Body of pancreas (tissue), 4 donors: ENCODE measurements at regions not wholly inside any gene's neighbourhood (a gene's known extent, or its start where the extent isn't known, plus 50 kb on each side); places are given as distances from the start of the nearest gene placed in this dataset.

Experiments used
- ATAC-seq: fragments of 150-250 bp; one replicate; pipeline ENCODE4 v1.9.1; 2016
- DNase-seq, 4 donors: peaks; one replicate each; pipeline ENCODE4 v3.0.0-alpha.2; 2019
- H3K27ac ChIP-seq, 4 donors: fragments of 200-600 bp; sonication (generic); 1 replicate in 3 of 4; 2 replicates in 1 of 4; pipeline versions ENCODE4 v1.5.1 to v1.6.1; 2016 to 2019; ENCODE audit warnings: mild to moderate bottlenecking in 1 of 4, mixed read lengths in 1 of 4, moderate library complexity in 1 of 4
- H3K27me3 ChIP-seq, 2 donors: fragments of 200-600 bp; sonication (generic); one replicate each; pipeline ENCODE4 v1.6.0; 2016; ENCODE audit warnings: mild to moderate bottlenecking in 1 of 2
- H3K36me3 ChIP-seq, 2 donors: fragments of 200-600 bp; sonication (generic); replicated peaks in 1 of 2; 2 replicates each; pipeline ENCODE4 v1.5.1; 2016; ENCODE audit warnings: low read depth in 2 of 2; ENCODE audit not compliant: insufficient read depth in 1 of 2
- H3K4me1 ChIP-seq: fragments of 200-600 bp; sonication (generic); one replicate; pipeline ENCODE4 v1.6.0; 2016
- H3K4me3 ChIP-seq, 2 donors: fragments of 200-600 bp; sonication (generic); 1 replicate in 1 of 2; 2 replicates in 1 of 2; pipeline ENCODE4 v1.5.1; 2016 to 2019
- H3K9me3 ChIP-seq, 3 donors: fragments of 200-600 bp; sonication (generic); 1 replicate in 2 of 3; 2 replicates in 1 of 3; pipeline ENCODE4 v1.5.1; 2016
- POLR2A ChIP-seq, 3 donors: fragments of 450-650 bp; IDR thresholded peaks; one replicate each; pipeline ENCODE4 v1.6.1; 2016; ENCODE audit warnings: antibody characterized with exemption in 3 of 3, mild to moderate bottlenecking in 2 of 3
- WGBS, 2 donors: methylation state at CpG; one replicate each; pipeline ENCODE4 v1.1.5; 2017; 5-methylcytosine and 5-hydroxymethylcytosine counted together
- intact Hi-C: fragments of 100-400 bp; cut with DNase I; formaldehyde crosslinking; loops from one replicate; pipeline ENCODE4 v1.15.1; 2023
- TF ChIP-seq, protein P1 (sequence below), 7 experiments: fragments of 450-650 bp in 4 of 7; fragments of 200-600 bp in 3 of 7; sonication (generic) in 3 of 7; IDR thresholded peaks; one replicate each; pipeline ENCODE4 v1.5.1; 2016 to 2019; ENCODE audit warnings: antibody characterized with exemption in 7 of 7

DNA sequence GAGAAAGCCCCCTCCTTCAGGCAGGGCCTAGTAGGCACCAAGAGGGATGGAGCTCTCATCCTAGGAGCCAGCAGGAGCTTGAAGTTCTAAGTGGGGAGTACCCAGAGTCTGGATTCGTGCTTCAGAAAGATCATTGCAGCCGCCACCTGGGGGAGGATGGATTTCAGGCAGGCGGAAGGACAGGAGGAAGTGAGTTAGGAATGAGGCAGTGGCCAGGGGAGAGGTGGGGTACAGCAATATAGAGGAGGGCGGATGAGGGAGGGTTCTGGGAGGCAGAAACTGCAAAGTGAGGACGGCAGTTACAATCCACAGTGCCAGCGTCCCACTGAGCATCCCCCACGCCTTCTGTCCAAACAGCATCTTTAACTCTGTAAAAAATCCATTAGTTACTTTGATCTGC is 65.2 kb upstream of the LINGO1 start:
- no peak overlapping the region for H3K4me3 ChIP-seq
- H3K9me3 ChIP-seq = no peaks in the 10 kb centered on the region
- H3K27ac ChIP-seq = no peak overlapping the region
- ATAC-seq (no peak), DNase-seq (no peak)
- H3K27me3 ChIP-seq = no peaks in the 10 kb centered on the region
- intact Hi-C loops = no loop called here
- no peaks in the 10 kb centered on the region for H3K36me3 ChIP-seq
- no peaks in the 10 kb centered on the region for H3K4me1 ChIP-seq
- 47 to 53% methylated on average over 7 of the region's 7 CpGs for WGBS, 2 donors
- TF ChIP-seq, protein P1, sequence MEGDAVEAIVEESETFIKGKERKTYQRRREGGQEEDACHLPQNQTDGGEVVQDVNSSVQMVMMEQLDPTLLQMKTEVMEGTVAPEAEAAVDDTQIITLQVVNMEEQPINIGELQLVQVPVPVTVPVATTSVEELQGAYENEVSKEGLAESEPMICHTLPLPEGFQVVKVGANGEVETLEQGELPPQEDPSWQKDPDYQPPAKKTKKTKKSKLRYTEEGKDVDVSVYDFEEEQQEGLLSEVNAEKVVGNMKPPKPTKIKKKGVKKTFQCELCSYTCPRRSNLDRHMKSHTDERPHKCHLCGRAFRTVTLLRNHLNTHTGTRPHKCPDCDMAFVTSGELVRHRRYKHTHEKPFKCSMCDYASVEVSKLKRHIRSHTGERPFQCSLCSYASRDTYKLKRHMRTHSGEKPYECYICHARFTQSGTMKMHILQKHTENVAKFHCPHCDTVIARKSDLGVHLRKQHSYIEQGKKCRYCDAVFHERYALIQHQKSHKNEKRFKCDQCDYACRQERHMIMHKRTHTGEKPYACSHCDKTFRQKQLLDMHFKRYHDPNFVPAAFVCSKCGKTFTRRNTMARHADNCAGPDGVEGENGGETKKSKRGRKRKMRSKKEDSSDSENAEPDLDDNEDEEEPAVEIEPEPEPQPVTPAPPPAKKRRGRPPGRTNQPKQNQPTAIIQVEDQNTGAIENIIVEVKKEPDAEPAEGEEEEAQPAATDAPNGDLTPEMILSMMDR (IDR thresholded peaks at IDR 0.05) = no peak
- TF ChIP-seq POLR2A (IDR thresholded peaks at IDR 0.05) = no peak

DNA sequence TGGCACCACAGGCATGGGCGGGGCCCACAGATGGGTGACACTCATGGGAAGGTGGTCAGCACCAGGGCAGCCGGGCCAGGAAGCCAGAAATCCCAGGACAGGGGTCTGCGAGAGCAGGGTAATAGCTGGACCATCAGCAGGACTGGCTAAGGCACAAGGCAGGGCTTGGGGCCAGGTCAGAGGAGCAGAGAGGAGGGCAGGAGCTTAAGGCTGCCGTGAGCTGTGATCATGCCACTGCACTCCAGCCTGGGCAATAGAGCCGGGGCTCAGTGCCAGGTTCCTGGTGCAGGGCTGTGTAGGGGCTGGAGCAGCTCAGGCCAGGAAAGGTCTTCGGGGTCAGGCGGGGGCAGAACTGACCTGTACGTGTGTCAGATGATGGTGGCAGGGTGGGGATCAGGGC is 64.2 kb upstream of the LINGO1 start:
- no peak for DNase-seq

DNA sequence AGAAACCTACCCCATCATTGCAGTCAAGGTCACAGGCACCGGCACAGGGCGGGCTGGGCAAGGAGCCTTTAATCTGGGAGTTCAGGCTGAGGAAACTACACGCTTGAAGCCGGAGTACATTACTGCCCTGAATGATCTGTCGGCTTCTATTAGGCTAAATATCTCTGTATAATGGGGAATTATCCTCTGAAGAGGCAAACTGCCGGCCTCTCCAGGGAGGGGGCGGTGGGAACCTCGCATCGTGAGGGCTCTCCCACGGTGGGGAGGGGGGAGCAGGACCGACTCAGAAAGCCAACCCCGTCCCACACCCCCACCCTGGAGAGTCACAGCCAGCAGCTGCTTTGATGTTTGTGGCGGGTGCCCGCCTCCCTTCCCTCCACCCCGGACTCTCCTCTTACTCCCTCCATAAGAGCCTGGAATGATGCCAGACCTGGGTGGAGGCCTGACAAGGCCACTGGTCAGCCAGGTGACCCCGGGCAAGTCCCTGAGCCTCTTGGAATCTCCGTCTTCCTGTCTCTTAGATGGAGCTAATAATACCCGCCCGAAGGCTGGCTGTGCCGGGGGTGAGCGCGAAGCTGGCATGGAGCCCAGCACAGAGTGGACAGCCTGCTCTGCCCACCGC is 63.4 kb upstream of the LINGO1 start:
- intact Hi-C loops = no loop called here
- Histone ChIP-seq H3K4me1 (no peaks in the 10 kb centered on the region), H3K27ac (no peak overlapping the region), H3K9me3 (no peaks in the 10 kb centered on the region), H3K4me3 (no peak overlapping the region), H3K27me3 (no peaks in the 10 kb centered on the region), H3K36me3 (no peaks in the 10 kb centered on the region)
- no peak for TF ChIP-seq POLR2A (IDR thresholded peaks at IDR 0.05)
- TF ChIP-seq, protein P1 (IDR thresholded peaks at IDR 0.05) = no peak
- DNase-seq = peak in 1 of 4 donors; percentile 16
- ATAC-seq = no peak
- WGBS, 2 donors = 21 to 22% methylated on average over 21 to 23 of the region's 23 CpGs

More for the DNA sequence above, 64.2 kb upstream of the LINGO1 start:
- Histone ChIP-seq H3K4me1 (no peaks in the 10 kb centered on the region), H3K4me3 (no peak overlapping the region), H3K27ac (no peak overlapping the region), H3K36me3 (no peaks in the 10 kb centered on the region), H3K9me3 (no peaks in the 10 kb centered on the region), H3K27me3 (no peaks in the 10 kb centered on the region)
- 67 to 76% methylated on average over 8 of the region's 8 CpGs for WGBS, 2 donors
- intact Hi-C loops = no loop called here
- no peak for TF ChIP-seq POLR2A (IDR thresholded peaks at IDR 0.05)
- TF ChIP-seq, protein P1 (IDR thresholded peaks at IDR 0.05) = no peak
- no peak for ATAC-seq

DNA sequence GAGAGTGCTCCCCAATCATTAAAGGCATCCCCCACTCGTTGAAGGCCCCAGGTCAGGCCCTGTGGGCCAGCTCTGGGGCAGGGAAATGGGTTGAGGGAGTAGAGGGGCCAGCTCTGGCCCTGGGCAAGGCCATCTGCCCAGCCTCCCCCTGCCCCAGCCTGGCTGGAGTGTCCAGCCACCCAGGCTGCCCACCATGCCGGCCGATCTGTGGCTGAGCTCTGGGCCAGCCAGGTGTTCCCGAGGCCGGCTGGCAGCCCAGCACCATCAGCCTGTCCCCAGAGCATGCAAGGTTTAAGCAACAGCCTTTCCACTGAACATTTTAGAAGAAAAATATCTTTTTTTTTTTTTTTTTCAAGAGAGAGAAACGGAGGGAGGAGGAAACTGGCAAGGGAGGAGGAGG is 62.8 kb upstream of the LINGO1 start:
- Histone ChIP-seq H3K9me3 (no peaks in the 10 kb centered on the region), H3K4me3 (no peak overlapping the region), H3K27ac (no peak overlapping the region), H3K27me3 (no peaks in the 10 kb centered on the region), H3K4me1 (no peaks in the 10 kb centered on the region), H3K36me3 (no peaks in the 10 kb centered on the region)
- WGBS, 2 donors = 49 to 50% methylated on average over 5 to 6 of the region's 6 CpGs
- DNase-seq (no peak), ATAC-seq (no peak)
- no peak for TF ChIP-seq POLR2A (IDR thresholded peaks at IDR 0.05)
- TF ChIP-seq, protein P1 (IDR thresholded peaks at IDR 0.05) = no peak
- intact Hi-C loops = no loop called here

DNA sequence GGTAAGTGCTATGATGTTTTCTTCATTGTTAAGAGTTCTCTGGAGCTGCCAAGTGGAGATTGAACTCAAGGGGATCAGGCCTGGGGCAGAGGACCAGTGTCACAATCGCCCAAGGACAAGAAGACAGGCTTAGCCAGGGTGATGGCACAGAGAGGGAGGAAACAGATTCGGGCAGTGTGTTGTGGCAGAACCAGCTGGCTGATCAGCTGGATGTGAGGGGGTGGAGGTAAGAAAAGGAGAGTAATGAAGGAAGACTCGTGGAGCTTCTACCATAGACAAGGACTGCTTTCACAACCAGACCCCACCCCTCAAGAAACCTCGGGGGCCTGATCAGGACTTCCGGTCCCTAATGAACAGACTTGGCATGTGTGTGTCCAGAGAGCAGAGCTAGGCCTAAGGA is 60.9 kb upstream of the LINGO1 start:
- intact Hi-C loops = no loop called here
- 58 to 61% methylated on average over 5 of the region's 5 CpGs for WGBS, 2 donors
- Histone ChIP-seq H3K9me3 (no peaks in the 10 kb centered on the region), H3K4me1 (no peaks in the 10 kb centered on the region), H3K4me3 (no peak overlapping the region), H3K27me3 (no peaks in the 10 kb centered on the region), H3K27ac (no peak overlapping the region), H3K36me3 (no peaks in the 10 kb centered on the region)
- no peak for TF ChIP-seq POLR2A (IDR thresholded peaks at IDR 0.05)
- TF ChIP-seq, protein P1 (IDR thresholded peaks at IDR 0.05) = no peak
- ATAC-seq (no peak), DNase-seq (no peak)
